ENCODE measurements at regions not wholly inside any gene's neighbourhood (a gene's known extent, or its start where the extent isn't known, plus 50 kb on each side); places are given as distances from the start of the nearest gene placed in this dataset.

GRCh38 chr4:111400741-111401140 lies 744.5 kb upstream of the FAM241A start (continued):
- TF ChIP-seq RREB1 (CRISPR knock-in tag; IDR thresholded peaks at IDR 0.05): no peak
- TF ChIP-seq USF2 (CRISPR knock-in tag; IDR thresholded peaks at IDR 0.05): no peak
- no peak for TF ChIP-seq NFIC (IDR thresholded peaks at IDR 0.05)
- TF ChIP-seq HMG20B (CRISPR knock-in tag; IDR thresholded peaks at IDR 0.05): no peak
- TF ChIP-seq ETV5 (CRISPR knock-in tag; IDR thresholded peaks at IDR 0.05; ENCODE audit: low read depth): no peak
- TF ChIP-seq THAP7 (CRISPR knock-in tag; IDR thresholded peaks at IDR 0.05): no peak
- TF ChIP-seq KDM5B (IDR thresholded peaks at IDR 0.05; ENCODE audit: insufficient replicate concordance, low read depth, low read length): no peak
- TF ChIP-seq MITF (IDR thresholded peaks at IDR 0.05): no peak
- TF ChIP-seq HMBOX1 (IDR thresholded peaks at IDR 0.05): no peak
- no peak for TF ChIP-seq RHOXF2B (CRISPR knock-in tag; conservative IDR thresholded peaks at IDR 0.05)
